Adipocyte (in vitro differentiated cells): ENCODE measurements at regions not wholly inside any gene's neighbourhood (a gene's known extent, or its start where the extent isn't known, plus 50 kb on each side); places are given as distances from the start of the nearest gene placed in this dataset.

Source experiments
- DNase-seq: peaks from one replicate; pipeline ENCODE4 v3.0.0-alpha.2; 2015; ENCODE audit warnings: low read depth
- H3K27me3 ChIP-seq: replicated peaks from 2 replicates; pipeline ENCODE4 v1.7.0; 2013; ENCODE audit warnings: mild to moderate bottlenecking, low read length, moderate library complexity; ENCODE audit not compliant: control insufficient read depth, insufficient read depth
- H3K36me3 ChIP-seq: 2 replicates; pipeline ENCODE4 v1.7.0; 2013; ENCODE audit warnings: low read length, mild to moderate bottlenecking, moderate library complexity; ENCODE audit not compliant: control insufficient read depth, insufficient read depth, severe bottlenecking
- H3K4me1 ChIP-seq: 2 replicates; pipeline ENCODE4 v1.7.0; 2013; ENCODE audit warnings: mild to moderate bottlenecking, low read length, moderate library complexity; ENCODE audit not compliant: control insufficient read depth, insufficient read depth
- H3K4me3 ChIP-seq: 2 replicates; pipeline ENCODE4 v1.7.0; 2013; ENCODE audit warnings: mild to moderate bottlenecking, low read length, moderate library complexity
- H3K9ac ChIP-seq: 2 replicates; pipeline ENCODE4 v1.7.0; 2013; ENCODE audit warnings: mild to moderate bottlenecking, low read length, moderate library complexity
- H3K9me3 ChIP-seq: 2 replicates; pipeline ENCODE4 v1.7.0; 2013; ENCODE audit warnings: mild to moderate bottlenecking, low read length, moderate library complexity; ENCODE audit not compliant: control insufficient read depth

DNA sequence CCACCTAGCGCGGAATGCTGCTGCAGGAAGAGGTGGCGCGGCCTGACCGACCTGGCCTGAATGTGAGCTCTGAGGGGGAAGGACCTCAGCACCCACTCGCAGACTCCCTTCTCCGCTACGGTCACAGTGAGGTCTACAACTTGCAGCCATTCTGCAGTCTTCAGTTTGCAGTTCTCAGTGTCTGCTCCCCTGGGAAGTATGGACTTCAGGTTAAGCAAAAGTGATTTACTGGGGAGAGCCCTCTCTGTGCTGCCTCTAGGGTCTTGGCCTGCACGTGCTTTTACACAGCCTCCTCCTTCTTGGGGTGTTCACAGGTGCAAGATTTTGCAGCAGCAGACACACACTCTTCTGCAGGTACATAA, 296.0 kb downstream of the OMA1 start:
- no peaks in the 10 kb centered on the region for H3K9me3 ChIP-seq
- no peak for DNase-seq
- no peaks in the 10 kb centered on the region for H3K36me3 ChIP-seq
- peaks cover 6% of the 10 kb centered on the region for H3K4me1 ChIP-seq
- H3K27me3 ChIP-seq = peaks cover 50% of the 10 kb centered on the region
- peak overlapping the region; percentile 47 for H3K4me3 ChIP-seq
- H3K9ac ChIP-seq = no peak overlapping the region

DNA sequence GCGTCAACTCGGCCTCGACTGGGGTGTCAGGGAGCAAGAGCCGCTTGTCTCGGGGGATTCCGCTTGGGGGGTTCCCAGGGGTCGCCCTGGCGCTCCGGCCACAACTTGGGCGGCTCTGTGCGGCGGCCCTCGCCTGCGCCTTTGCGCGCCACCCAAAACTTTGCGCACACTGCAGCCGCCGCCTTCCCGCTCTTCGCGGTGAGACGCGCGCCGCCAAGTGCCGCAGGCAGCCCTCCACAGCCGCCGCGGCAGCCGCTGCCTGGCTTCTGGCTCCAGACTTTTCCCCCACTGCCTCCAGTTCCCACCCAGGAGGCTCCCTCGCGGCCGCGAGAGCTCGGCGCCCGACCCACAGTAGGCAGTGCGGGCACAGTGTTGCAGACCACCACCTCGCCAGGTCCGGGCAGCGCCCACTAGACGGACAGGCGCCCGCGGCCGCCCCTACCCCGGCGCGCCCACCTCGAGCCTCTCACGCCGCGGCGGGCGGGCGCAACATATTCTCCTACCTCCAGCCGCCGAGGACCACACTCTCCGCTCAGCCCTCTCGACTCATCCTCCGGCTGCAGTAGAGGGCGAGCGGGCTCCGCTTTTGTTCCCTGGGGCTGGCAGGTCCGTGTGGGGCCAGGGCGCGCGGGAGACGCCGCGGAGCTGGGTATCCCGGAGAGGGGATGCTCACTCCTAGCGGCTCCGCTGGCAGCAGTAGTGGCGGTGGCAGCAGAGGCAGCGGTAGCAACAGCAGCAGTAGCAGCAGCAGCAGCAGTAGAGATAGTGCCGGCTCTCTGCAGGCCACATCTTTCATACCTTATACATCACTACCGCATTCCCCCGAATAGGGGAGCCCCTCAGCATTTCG, 296.6 kb downstream of the OMA1 start:
- Histone ChIP-seq H3K9me3 (no peaks in the 10 kb centered on the region), H3K9ac (no peak overlapping the region), H3K27me3 (peaks cover 54% of the 10 kb centered on the region), H3K36me3 (no peaks in the 10 kb centered on the region), H3K4me3 (peak overlapping the region; percentile 47), H3K4me1 (peaks cover 6% of the 10 kb centered on the region)
- DNase-seq = peak; percentile 29

DNA sequence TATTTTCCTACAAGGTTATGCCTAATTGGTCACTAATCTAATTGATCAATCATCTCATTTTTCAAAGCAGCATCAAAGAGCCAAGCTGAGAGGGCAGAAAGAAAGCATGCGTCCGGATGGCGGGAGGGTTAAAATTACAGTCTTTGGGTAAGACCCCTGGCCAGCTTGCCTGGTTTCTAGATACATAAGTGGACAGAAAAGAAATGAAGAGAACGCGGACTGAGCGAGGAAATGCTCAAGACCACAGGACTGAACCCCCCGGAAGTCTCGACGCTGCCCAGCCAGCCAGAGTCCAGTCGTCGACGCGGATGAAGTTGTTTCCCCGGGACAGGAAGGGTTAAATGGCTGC, 297.2 kb downstream of the OMA1 start:
- Histone ChIP-seq H3K9ac (no peak overlapping the region), H3K9me3 (no peaks in the 10 kb centered on the region), H3K4me3 (peak overlapping the region; percentile 47), H3K4me1 (peaks cover 6% of the 10 kb centered on the region), H3K36me3 (no peaks in the 10 kb centered on the region), H3K27me3 (peaks cover 60% of the 10 kb centered on the region)
- no peak for DNase-seq

DNA sequence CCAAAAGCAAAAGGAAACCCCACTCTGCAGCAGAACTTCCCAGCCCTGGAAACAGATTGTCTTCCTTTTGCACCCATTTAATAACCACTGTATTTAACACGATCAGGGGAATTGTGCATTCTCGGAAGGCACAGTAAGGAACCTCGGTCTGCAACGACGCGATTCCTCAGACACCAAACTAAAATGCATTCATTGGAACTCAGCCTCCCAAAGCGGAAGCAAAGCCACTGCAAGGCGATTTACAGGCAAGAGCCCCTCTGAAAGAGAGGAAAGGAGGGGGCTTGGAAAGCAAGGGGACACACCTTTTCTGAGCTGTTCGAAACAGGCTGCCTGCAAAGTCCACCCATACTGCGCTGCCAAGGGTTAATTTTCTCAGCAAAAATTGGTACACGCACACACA, 297.7 kb downstream of the OMA1 start:
- no peaks in the 10 kb centered on the region for H3K9me3 ChIP-seq
- H3K4me3 ChIP-seq = no peak overlapping the region
- peaks cover 65% of the 10 kb centered on the region for H3K27me3 ChIP-seq
- no peak overlapping the region for H3K9ac ChIP-seq
- no peaks in the 10 kb centered on the region for H3K36me3 ChIP-seq
- H3K4me1 ChIP-seq = peaks cover 6% of the 10 kb centered on the region
- no peak for DNase-seq

DNA sequence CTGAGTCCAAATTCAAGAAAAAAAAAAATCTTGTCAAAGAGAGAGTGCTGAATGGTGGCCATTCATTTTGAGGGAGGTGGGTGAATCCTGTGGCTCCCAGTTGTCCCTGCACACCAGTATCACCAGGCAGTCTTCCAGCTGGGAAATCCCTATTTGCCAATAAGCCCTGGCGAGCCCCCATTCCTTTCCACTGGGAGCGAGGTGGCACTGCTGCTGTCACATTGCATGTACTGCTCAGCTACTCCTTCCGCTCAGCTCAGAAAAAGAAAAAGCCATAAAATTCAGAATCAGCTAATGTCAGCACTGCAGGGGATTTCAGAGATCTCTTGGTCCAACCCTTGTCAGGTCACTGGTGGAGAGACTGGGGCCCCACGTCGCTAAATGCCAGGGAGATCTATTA, 298.5 kb downstream of the OMA1 start:
- H3K4me1 ChIP-seq = peaks cover 6% of the 10 kb centered on the region
- no peak overlapping the region for H3K4me3 ChIP-seq
- no peak overlapping the region for H3K9ac ChIP-seq
- no peaks in the 10 kb centered on the region for H3K9me3 ChIP-seq
- H3K27me3 ChIP-seq = peaks cover 65% of the 10 kb centered on the region
- DNase-seq = no peak
- H3K36me3 ChIP-seq = no peaks in the 10 kb centered on the region

DNA sequence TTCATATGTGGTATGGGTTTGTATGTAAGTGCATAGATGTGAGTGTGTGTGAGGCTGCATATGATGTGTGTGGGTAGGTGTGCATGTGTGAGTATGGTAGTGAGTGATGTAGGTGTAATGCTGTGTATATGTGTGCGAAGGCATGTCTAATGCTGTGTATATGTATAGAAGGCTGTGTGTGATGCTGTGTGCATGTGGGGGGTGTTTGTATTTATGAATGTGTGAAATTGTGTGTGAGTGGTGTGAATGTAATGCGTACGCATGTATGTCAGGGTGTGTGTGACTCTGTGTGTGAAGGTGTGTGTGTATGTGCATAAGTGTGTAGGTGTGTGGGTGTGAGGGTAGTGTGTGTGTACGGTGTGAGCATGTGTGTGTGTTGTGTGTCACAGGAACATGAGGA, 300.0 kb downstream of the OMA1 start:
- H3K9ac ChIP-seq = no peak overlapping the region
- peaks cover 6% of the 10 kb centered on the region for H3K4me1 ChIP-seq
- H3K9me3 ChIP-seq = no peaks in the 10 kb centered on the region
- no peaks in the 10 kb centered on the region for H3K36me3 ChIP-seq
- H3K27me3 ChIP-seq = peaks cover 60% of the 10 kb centered on the region
- no peak for DNase-seq
- H3K4me3 ChIP-seq = no peak overlapping the region

DNA sequence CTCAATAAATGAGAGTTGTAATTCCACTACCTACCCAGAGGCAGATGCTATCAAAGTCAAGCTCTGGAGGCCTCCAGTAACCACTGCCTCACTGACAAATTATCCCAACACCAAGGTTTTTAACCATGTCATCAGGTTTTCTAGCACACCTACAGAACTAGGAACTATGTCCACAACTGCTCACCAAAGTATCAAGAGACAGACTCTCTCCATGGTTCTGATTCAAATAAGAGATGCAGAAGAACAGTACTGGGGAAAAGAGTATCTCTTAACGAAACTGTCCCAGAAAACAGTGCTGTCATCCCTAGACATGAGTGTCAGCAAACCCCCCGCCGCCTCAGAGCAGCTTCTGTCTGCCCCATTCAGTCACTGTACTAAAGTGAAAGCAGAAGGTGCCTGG, 301.7 kb downstream of the OMA1 start:
- DNase-seq = no peak
- H3K4me3 ChIP-seq = no peak overlapping the region
- H3K9ac ChIP-seq = no peak overlapping the region
- H3K4me1 ChIP-seq = peaks cover 6% of the 10 kb centered on the region
- no peaks in the 10 kb centered on the region for H3K9me3 ChIP-seq
- peaks cover 48% of the 10 kb centered on the region for H3K27me3 ChIP-seq
- no peaks in the 10 kb centered on the region for H3K36me3 ChIP-seq

DNA sequence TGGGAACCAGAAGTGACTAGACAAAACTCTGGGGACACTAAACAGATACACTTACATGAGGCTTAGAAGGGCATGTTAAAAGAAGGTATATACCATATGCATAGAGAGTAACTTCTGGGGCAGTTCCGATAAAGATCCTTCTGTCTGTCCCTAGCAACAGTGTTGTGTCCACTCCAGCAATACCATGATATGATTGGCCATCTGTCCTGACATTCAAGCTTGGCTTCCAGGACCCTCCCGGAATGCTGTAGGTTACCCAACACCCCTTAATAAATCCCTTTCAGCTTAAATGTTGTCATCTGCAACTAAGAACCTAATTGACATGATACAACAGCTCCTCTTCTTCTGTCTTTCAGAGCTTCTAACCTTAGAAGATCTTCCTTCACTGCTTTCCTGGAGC, 307.7 kb downstream of the OMA1 start:
- no peak overlapping the region for H3K4me3 ChIP-seq
- H3K9ac ChIP-seq = no peak overlapping the region
- peaks cover 9% of the 10 kb centered on the region for H3K27me3 ChIP-seq
- H3K4me1 ChIP-seq = no peaks in the 10 kb centered on the region
- no peaks in the 10 kb centered on the region for H3K9me3 ChIP-seq
- H3K36me3 ChIP-seq = no peaks in the 10 kb centered on the region
- DNase-seq = no peak

DNA sequence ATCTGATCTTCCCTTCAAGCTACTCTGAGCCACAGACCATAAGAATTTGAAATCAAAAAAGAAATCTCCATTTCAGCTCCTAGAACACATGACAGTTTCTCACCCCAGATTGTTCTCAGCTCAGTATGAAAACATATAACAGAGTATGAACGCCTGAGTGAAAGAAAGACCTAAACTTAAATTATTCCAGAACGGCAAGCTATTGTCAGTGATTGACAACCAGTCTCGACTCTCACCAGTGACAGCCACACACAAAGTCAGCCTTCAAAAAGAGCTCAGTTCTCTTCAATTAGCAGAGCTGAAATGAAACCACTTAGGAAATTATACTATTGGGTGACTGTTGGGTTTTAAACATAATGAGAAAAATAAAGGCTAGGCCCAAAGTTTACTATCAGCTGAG, 312.8 kb downstream of the OMA1 start:
- DNase-seq = no peak
- Histone ChIP-seq H3K9ac (no peak overlapping the region), H3K4me1 (no peaks in the 10 kb centered on the region), H3K36me3 (no peaks in the 10 kb centered on the region), H3K27me3 (peaks cover 7% of the 10 kb centered on the region), H3K9me3 (no peaks in the 10 kb centered on the region), H3K4me3 (no peak overlapping the region)

DNA sequence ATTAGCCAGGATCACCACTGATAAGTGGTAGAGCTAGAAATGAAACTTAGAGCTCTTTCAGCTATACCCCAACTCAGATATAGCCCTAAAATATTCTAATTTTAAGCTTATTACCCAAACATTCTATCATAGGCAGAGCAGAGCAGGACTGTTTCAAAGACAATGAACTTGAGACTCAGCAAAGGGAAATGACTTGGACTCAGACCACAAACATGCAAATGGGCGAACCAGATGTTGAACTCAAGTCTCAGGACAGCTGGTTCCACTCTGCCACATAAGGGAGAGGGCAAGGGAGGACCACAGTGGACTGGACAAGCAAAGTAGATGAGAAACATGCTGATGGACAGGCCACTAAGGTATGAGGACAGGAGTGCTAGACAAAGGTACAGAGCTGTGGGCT, 315.3 kb downstream of the OMA1 start:
- H3K27me3 ChIP-seq = no peaks in the 10 kb centered on the region
- H3K4me3 ChIP-seq = no peak overlapping the region
- no peaks in the 10 kb centered on the region for H3K4me1 ChIP-seq
- H3K9me3 ChIP-seq = no peaks in the 10 kb centered on the region
- no peak overlapping the region for H3K9ac ChIP-seq
- H3K36me3 ChIP-seq = no peaks in the 10 kb centered on the region
- DNase-seq = no peak

DNA sequence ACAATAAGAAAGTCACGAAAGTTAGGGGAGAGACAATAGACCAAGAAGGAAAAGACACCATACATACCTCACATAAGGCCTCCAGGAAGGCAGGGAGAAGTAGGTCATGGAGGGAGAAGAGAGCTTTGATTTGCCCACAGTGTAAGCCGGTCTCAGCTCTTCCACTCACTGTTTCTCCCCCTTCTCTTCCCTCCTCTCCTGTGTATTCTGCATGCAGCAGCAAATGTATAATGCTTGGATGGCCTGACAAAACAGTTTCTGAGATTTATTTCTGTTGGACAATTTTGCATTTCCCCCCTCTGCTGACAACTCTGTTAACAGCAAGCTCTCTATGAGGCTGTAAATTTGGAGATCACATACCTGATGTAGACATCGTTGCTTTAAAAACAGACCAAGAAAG, 318.9 kb downstream of the OMA1 start:
- H3K36me3 ChIP-seq = no peaks in the 10 kb centered on the region
- H3K9me3 ChIP-seq = no peaks in the 10 kb centered on the region
- no peak for DNase-seq
- H3K9ac ChIP-seq = no peak overlapping the region
- peaks cover 6% of the 10 kb centered on the region for H3K27me3 ChIP-seq
- no peaks in the 10 kb centered on the region for H3K4me1 ChIP-seq
- no peak overlapping the region for H3K4me3 ChIP-seq

DNA sequence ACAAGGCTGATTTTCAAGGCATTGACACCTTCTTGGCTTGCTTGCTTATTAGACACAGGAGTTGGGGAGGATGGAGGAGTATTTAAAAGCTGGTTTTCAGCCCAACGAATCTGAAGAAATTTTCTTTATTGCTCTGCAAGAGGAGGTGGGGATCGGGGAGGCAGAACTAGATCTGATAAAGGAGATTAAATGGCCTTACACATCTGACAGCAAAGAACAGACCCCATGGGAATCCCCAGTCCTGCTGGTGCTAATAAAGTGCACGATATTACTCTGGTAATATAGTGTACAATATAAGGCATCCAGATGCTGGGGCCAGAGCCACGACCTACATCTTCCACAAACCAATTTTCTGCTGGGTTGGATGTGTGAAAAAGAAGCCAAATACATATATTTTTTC, 323.0 kb downstream of the OMA1 start:
- no peak overlapping the region for H3K4me3 ChIP-seq
- H3K9me3 ChIP-seq = no peaks in the 10 kb centered on the region
- no peak overlapping the region for H3K9ac ChIP-seq
- no peak for DNase-seq
- H3K4me1 ChIP-seq = no peaks in the 10 kb centered on the region
- no peaks in the 10 kb centered on the region for H3K36me3 ChIP-seq
- H3K27me3 ChIP-seq = peaks cover 10% of the 10 kb centered on the region
